Fibroblast of lung (primary cell): ENCODE measurements at regions not wholly inside any gene's neighbourhood (a gene's known extent, or its start where the extent isn't known, plus 50 kb on each side); places are given as distances from the start of the nearest gene placed in this dataset.

Source experiments
- DNase-seq, 2 donors: peaks; one replicate each; pipeline versions ENCODE4 v3.0.0 to v3.0.0-alpha.2; 2010; ENCODE audit warnings: low read depth in 2 of 2
- H2AFZ ChIP-seq: 2 replicates; pipeline ENCODE4 v1.5.1; 2012; ENCODE audit warnings: low read length, control low read depth, inconsistent platforms
- H3K27ac ChIP-seq: 2 replicates; pipeline ENCODE4 v1.5.1; 2011; ENCODE audit warnings: low read length, control low read depth; ENCODE audit not compliant: insufficient read depth
- H3K27me3 ChIP-seq: 2 replicates; pipeline ENCODE4 v1.5.1; 2011; ENCODE audit warnings: mild to moderate bottlenecking, low read length; ENCODE audit not compliant: control insufficient read depth, insufficient read depth
- H3K36me3 ChIP-seq: 2 replicates; pipeline ENCODE4 v1.5.1; 2011; ENCODE audit warnings: low read length; ENCODE audit not compliant: control insufficient read depth, insufficient read depth
- H3K4me1 ChIP-seq: 2 replicates; pipeline ENCODE4 v1.5.1; 2011; ENCODE audit warnings: low read length; ENCODE audit not compliant: control insufficient read depth, insufficient read depth; ENCODE audit errors: extremely low read depth
- H3K4me2 ChIP-seq: 2 replicates; pipeline ENCODE4 v1.5.1; 2011; ENCODE audit warnings: low read length, control low read depth; ENCODE audit not compliant: insufficient read depth; ENCODE audit errors: extremely low read depth
- H3K4me3 ChIP-seq, 4 experiments: fragments of 200-600 bp in 1 of 4; sonication (generic) in 1 of 4; replicated peaks in 1 of 4; 2 replicates each; pipeline ENCODE4 v1.5.1; 2011 to 2016; ENCODE audit warnings: low read length in 4 of 4, low read depth in 3 of 4, mild to moderate bottlenecking in 3 of 4, control low read depth in 2 of 4, inconsistent platforms in 1 of 4, mixed read lengths in 1 of 4; ENCODE audit not compliant: insufficient read depth in 1 of 4; ENCODE audit errors: control extremely low read depth in 1 of 4
- H3K79me2 ChIP-seq: 2 replicates; pipeline ENCODE4 v1.5.1; 2012; ENCODE audit warnings: mild to moderate bottlenecking, low read length, inconsistent platforms; ENCODE audit not compliant: control insufficient read depth, insufficient read depth
- H3K9ac ChIP-seq: 2 replicates; pipeline ENCODE4 v1.5.1; 2011; ENCODE audit warnings: mild to moderate bottlenecking, low read length, control low read depth; ENCODE audit not compliant: insufficient read depth
- H3K9me3 ChIP-seq: 2 replicates; pipeline ENCODE4 v1.5.1; 2012; ENCODE audit warnings: low read depth, low read length; ENCODE audit not compliant: control insufficient read depth, insufficient read depth
- H4K20me1 ChIP-seq: 2 replicates; pipeline ENCODE4 v1.5.1; 2011; ENCODE audit warnings: low read length; ENCODE audit not compliant: control insufficient read depth, insufficient read depth; ENCODE audit errors: extremely low read depth
- CTCF ChIP-seq, 2 donors: IDR thresholded peaks in 1 of 2; conservative IDR thresholded peaks in 1 of 2; 1 replicate in 1 of 2; 2 replicates in 1 of 2; pipeline ENCODE4 v1.5.1; 2011 to 2012; ENCODE audit warnings: low read length in 2 of 2, control low read depth in 1 of 2, inconsistent platforms in 1 of 2, low read depth in 1 of 2, mild to moderate bottlenecking in 1 of 2
- EZH2 ChIP-seq: IDR thresholded peaks from 2 replicates; pipeline ENCODE4 v1.5.1; 2012; ENCODE audit warnings: low read length, control low read depth, mild to moderate bottlenecking; ENCODE audit errors: missing control alignments

- H3K79me2 ChIP-seq = no peaks in the 10 kb centered on the region
- TF ChIP-seq EZH2 (no peak), CTCF (conservative IDR thresholded peaks at IDR 0.05 in 1 of 2, IDR thresholded peaks at IDR 0.05 in 1 of 2; ENCODE audit: low read depth in 1 of 2, low read length in 2 of 2) (no peak)
- no peaks in the 10 kb centered on the region for H3K36me3 ChIP-seq
- peaks cover 10% of the 10 kb centered on the region for H3K4me1 ChIP-seq
- no peak overlapping the region for H3K27ac ChIP-seq
- no peak overlapping the region for H3K9ac ChIP-seq
- H4K20me1 ChIP-seq = no peaks in the 10 kb centered on the region
- H2AFZ ChIP-seq = no peak overlapping the region
- H3K27me3 ChIP-seq = no peaks in the 10 kb centered on the region
- no peak overlapping the region for H3K4me2 ChIP-seq
- peak; percentile 55 to 87 for DNase-seq
- no peak overlapping the region for H3K4me3 ChIP-seq
- no peaks in the 10 kb centered on the region for H3K9me3 ChIP-seq
These were observed 71.9 kb downstream of the FOXD1 start for GRCh38 chr5:73376618-73377170.

GRCh38 chr5:73375949-73376348, 72.6 kb downstream of the FOXD1 start:
- H3K79me2 ChIP-seq = no peaks in the 10 kb centered on the region
- H2AFZ ChIP-seq = no peak overlapping the region
- H3K4me1 ChIP-seq = peaks cover 13% of the 10 kb centered on the region
- no peak for DNase-seq
- H3K4me3 ChIP-seq = no peak overlapping the region
- H3K27ac ChIP-seq = no peak overlapping the region
- TF ChIP-seq EZH2 (no peak), CTCF (conservative IDR thresholded peaks at IDR 0.05 in 1 of 2, IDR thresholded peaks at IDR 0.05 in 1 of 2; ENCODE audit: low read depth in 1 of 2, low read length in 2 of 2) (no peak)
- no peak overlapping the region for H3K4me2 ChIP-seq
- H3K9ac ChIP-seq = no peak overlapping the region
- no peaks in the 10 kb centered on the region for H4K20me1 ChIP-seq
- H3K27me3 ChIP-seq = no peaks in the 10 kb centered on the region
- no peaks in the 10 kb centered on the region for H3K9me3 ChIP-seq
- no peaks in the 10 kb centered on the region for H3K36me3 ChIP-seq

- Histone ChIP-seq H3K27ac (peak overlapping the region; percentile 6), H3K4me2 (no peak overlapping the region), H3K9me3 (no peaks in the 10 kb centered on the region), H3K4me1 (peaks cover 18% of the 10 kb centered on the region), H3K4me3 (no peak overlapping the region), H4K20me1 (no peaks in the 10 kb centered on the region), H3K36me3 (no peaks in the 10 kb centered on the region), H3K79me2 (no peaks in the 10 kb centered on the region), H3K27me3 (no peaks in the 10 kb centered on the region), H3K9ac (no peak overlapping the region), H2AFZ (no peak overlapping the region)
- no peak for TF ChIP-seq CTCF (conservative IDR thresholded peaks at IDR 0.05 in 1 of 2, IDR thresholded peaks at IDR 0.05 in 1 of 2; ENCODE audit: low read depth in 1 of 2, low read length in 2 of 2)
- TF ChIP-seq EZH2 = no peak
- DNase-seq = no peak
These were observed 73.4 kb downstream of the FOXD1 start for GRCh38 chr5:73375191-73375545.
